GM19438 (cell line): ENCODE measurements at regions not wholly inside any gene's neighbourhood (a gene's known extent, or its start where the extent isn't known, plus 50 kb on each side); places are given as distances from the start of the nearest gene placed in this dataset.
"Not testable (repeated sequence)": the region's sequence is repeated elsewhere in the genome, so short reads cannot be mapped to it uniquely, and the experiment has no call there.

Experiments
- ATAC-seq: cut with Tn5 transposase; IDR thresholded peaks from one replicate; pipeline ENCODE4 v1.9.1; 2021; ENCODE audit warnings: low read depth; ENCODE audit not compliant: unreplicated experiment

GRCh38 chr6:169921853-169922824 lies 170.7 kb downstream of the ERMARD start:
- ATAC-seq = no peak

GRCh38 chr6:169921217-169921616 lies 169.8 kb downstream of the ERMARD start:
- ATAC-seq = no peak

GRCh38 chr6:169920359-169921020 lies 169.1 kb downstream of the ERMARD start:
- ATAC-seq = no peak

GRCh38 chr6:169918954-169919549 lies 167.6 kb downstream of the ERMARD start:
- no peak for ATAC-seq

- ATAC-seq = no peak
Measured at GRCh38 chr6:169918239-169918953, 167.0 kb downstream of the ERMARD start.

GRCh38 chr6:169917153-169917552 lies 165.7 kb downstream of the ERMARD start:
- no peak for ATAC-seq

- ATAC-seq = no peak
Measured at GRCh38 chr6:169915769-169916550, 164.5 kb downstream of the ERMARD start.

GRCh38 chr6:169913745-169914144 lies 162.3 kb downstream of the ERMARD start:
- not testable (repeated sequence) for ATAC-seq

- no peak for ATAC-seq
Measured at GRCh38 chr6:169913096-169913638, 161.7 kb downstream of the ERMARD start.

- ATAC-seq = no peak
Measured at GRCh38 chr6:169912266-169913095, 161.1 kb downstream of the ERMARD start.

GRCh38 chr6:169911264-169912263 lies 160.1 kb downstream of the ERMARD start:
- no peak for ATAC-seq

GRCh38 chr6:169909113-169909512 lies 157.7 kb downstream of the ERMARD start:
- ATAC-seq = no peak

GRCh38 chr6:169908403-169908933 lies 157.0 kb downstream of the ERMARD start:
- ATAC-seq = no peak

- ATAC-seq = no peak
Measured at GRCh38 chr6:169907419-169908115, 156.1 kb downstream of the ERMARD start.

GRCh38 chr6:169906688-169907418 lies 155.4 kb downstream of the ERMARD start:
- ATAC-seq = no peak
